Effector memory CD4-positive, alpha-beta T cell (primary cell): ENCODE measurements at regions not wholly inside any gene's neighbourhood (a gene's known extent, or its start where the extent isn't known, plus 50 kb on each side); places are given as distances from the start of the nearest gene placed in this dataset.

ENCODE experiments used
- DNase-seq, 3 donors: peaks; one replicate each; pipeline ENCODE4 v3.0.0-alpha.2; 2020
- H3K27ac ChIP-seq: 2 replicates; pipeline ENCODE4 v1.7.0; 2013; ENCODE audit warnings: mild to moderate bottlenecking, low read length, moderate library complexity; ENCODE audit not compliant: insufficient read depth, poor library complexity, severe bottlenecking
- H3K27me3 ChIP-seq: replicated peaks from 2 replicates; pipeline ENCODE4 v1.7.0; 2013; ENCODE audit warnings: mild to moderate bottlenecking, low read length; ENCODE audit not compliant: insufficient read depth, control insufficient read depth, poor library complexity, severe bottlenecking
- H3K36me3 ChIP-seq: 2 replicates; pipeline ENCODE4 v1.7.0; 2013; ENCODE audit warnings: mild to moderate bottlenecking, low read length, moderate library complexity; ENCODE audit not compliant: control insufficient read depth, insufficient read depth
- H3K4me1 ChIP-seq: 2 replicates; pipeline ENCODE4 v1.7.0; 2013; ENCODE audit warnings: low read length, mild to moderate bottlenecking; ENCODE audit not compliant: control insufficient read depth, insufficient read depth, poor library complexity, severe bottlenecking
- H3K4me3 ChIP-seq: 2 replicates; pipeline ENCODE4 v1.7.0; 2013; ENCODE audit warnings: low read length, low read depth, mild to moderate bottlenecking; ENCODE audit not compliant: insufficient read depth, poor library complexity, severe bottlenecking
- H3K9me3 ChIP-seq: 2 replicates; pipeline ENCODE4 v1.7.0; 2013; ENCODE audit warnings: mild to moderate bottlenecking, low read length, moderate library complexity; ENCODE audit not compliant: control insufficient read depth

DNA sequence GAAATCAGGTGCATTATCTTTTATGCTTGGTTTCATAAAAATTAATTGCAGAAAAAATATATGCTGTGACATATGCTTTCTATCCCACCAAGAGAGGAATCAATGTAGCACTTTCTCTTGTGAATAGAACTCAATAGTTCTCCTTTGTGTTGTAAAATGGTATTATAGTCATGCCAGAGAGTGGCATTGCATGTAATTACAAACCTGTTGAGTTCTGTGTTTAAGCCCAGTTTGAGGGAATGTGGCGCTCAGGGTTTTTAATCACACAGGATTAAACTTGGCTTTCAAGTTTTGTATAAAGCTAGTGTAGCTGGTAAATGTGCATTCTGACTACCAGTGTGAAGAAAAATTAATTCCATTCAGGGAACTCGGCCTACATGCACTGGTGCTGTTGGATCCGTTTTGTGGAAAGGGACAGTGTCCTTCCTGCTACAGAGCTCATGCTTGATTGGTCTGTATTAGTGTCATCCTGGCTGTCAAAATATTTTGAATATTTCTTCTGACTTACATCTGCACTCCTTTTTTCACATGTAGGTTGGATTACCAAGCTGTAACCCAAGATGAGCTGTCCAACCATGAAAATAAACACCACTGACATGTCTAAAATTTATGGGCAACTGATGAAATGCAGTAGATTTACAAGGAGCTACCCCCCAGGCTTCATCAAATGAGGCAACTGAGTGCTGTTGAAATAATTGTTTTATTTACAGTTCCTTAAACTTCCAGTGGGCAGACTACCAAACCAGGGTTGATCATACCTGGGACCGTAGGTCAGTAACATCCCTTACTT, 80.3 kb downstream of the SLC4A3 start:
- Histone ChIP-seq H3K4me3 (no peak overlapping the region), H3K27me3 (peaks cover 4% of the 10 kb centered on the region), H3K36me3 (no peaks in the 10 kb centered on the region), H3K4me1 (no peaks in the 10 kb centered on the region), H3K27ac (no peak overlapping the region), H3K9me3 (no peaks in the 10 kb centered on the region)
- no peak for DNase-seq

GRCh38 chr2:219709331-219709761, 81.9 kb downstream of the SLC4A3 start:
- no peaks in the 10 kb centered on the region for H3K4me1 ChIP-seq
- no peak overlapping the region for H3K27ac ChIP-seq
- H3K9me3 ChIP-seq, result no peaks in the 10 kb centered on the region
- no peak for DNase-seq
- no peaks in the 10 kb centered on the region for H3K36me3 ChIP-seq
- no peak overlapping the region for H3K4me3 ChIP-seq
- H3K27me3 ChIP-seq, result peaks cover 4% of the 10 kb centered on the region

DNA sequence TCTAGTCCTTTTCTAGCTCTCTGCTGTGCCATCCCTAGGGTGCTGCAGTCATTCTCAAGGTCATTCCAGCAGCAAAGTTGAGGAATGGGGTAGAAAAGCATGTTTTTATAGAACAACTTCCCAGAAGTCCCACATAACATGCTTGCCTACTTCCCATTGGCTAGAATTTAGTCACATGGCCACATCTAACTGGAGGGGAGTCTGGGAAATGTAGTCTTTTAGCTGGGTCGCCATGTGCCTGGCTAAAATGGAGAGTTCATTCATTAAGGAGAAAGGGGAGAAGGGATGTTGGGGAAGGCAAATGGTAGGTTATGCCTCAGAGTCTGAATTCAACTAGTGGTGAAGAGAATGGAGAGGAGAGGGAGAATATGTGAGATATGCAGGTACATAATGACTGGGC, 85.7 kb downstream of the SLC4A3 start:
- Histone ChIP-seq H3K4me3 (no peak overlapping the region), H3K9me3 (no peaks in the 10 kb centered on the region)
- DNase-seq, result no peak

GRCh38 chr2:219714681-219715400, 87.4 kb downstream of the SLC4A3 start:
- H3K9me3 ChIP-seq, result no peaks in the 10 kb centered on the region
- H3K27me3 ChIP-seq, result no peaks in the 10 kb centered on the region
- H3K27ac ChIP-seq, result no peak overlapping the region
- H3K4me1 ChIP-seq, result no peaks in the 10 kb centered on the region
- no peaks in the 10 kb centered on the region for H3K36me3 ChIP-seq
- DNase-seq, result no peak
- no peak overlapping the region for H3K4me3 ChIP-seq

More for the DNA sequence above, 85.7 kb downstream of the SLC4A3 start:
- no peak overlapping the region for H3K27ac ChIP-seq
- H3K36me3 ChIP-seq, result no peaks in the 10 kb centered on the region
- H3K27me3 ChIP-seq, result no peaks in the 10 kb centered on the region
- H3K4me1 ChIP-seq, result no peaks in the 10 kb centered on the region

DNA sequence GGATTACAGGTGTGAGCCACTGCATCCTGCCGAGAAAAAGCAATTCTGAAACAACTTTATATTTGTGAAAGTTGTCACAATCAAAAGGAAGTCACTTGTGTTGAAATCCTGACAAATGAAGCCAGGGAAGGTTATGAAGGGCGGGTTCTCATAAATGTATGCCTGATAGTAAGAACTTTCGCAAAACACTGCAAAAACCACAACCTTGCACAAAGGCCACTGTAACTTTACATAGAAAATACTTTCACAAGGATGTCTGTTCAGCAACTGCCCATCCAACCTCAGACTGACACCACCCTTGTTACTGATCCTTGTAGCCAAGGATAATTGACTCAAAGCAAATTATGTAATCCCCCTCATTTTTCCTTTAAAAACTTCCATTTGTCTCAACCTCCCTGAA, 90.6 kb downstream of the SLC4A3 start:
- no peak for DNase-seq
- Histone ChIP-seq H3K36me3 (no peaks in the 10 kb centered on the region), H3K4me1 (no peaks in the 10 kb centered on the region), H3K27ac (no peak overlapping the region), H3K27me3 (no peaks in the 10 kb centered on the region), H3K9me3 (no peaks in the 10 kb centered on the region), H3K4me3 (no peak overlapping the region)

DNA sequence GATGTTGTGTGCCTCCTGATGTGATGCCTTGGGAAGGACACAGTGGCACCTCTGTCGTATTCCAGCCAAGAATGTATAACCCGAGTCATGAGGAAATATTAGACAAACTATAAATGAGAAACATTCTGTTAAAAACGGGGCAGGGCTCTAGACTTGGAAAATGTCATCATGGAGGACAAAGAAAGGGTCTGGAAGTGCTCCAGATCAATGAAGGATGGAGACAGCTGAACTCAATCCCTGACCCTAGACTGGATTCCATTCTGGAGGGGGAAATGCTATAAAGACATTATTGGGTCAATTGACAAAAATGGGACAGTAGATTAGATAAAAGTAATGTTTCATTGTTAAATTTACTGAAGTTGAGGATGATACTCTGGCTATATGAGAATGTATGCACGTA, 92.1 kb downstream of the SLC4A3 start:
- Histone ChIP-seq H3K4me1 (no peaks in the 10 kb centered on the region), H3K4me3 (no peak overlapping the region), H3K9me3 (no peaks in the 10 kb centered on the region), H3K27ac (no peak overlapping the region), H3K27me3 (no peaks in the 10 kb centered on the region), H3K36me3 (no peaks in the 10 kb centered on the region)
- DNase-seq, result no peak

DNA sequence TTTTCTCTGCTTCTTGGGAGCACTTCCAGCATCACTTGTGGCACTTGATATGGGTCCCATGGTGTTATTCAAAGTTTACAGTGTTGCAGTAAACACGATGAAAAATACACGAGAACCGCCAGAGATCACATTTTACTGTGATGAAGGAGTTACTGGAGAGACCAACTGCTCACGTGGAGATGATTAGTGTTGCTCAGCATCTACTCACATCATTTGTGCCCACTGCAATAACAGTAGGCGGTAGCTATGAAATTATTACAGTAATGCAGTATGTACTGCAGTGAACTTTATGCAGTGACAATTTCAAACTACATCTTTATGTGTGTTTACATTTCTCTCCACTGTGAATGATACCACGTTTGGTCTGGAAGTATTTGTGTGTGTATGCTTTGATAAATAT, 93.5 kb downstream of the SLC4A3 start:
- H3K4me3 ChIP-seq, result no peak overlapping the region
- no peaks in the 10 kb centered on the region for H3K36me3 ChIP-seq
- H3K9me3 ChIP-seq, result no peaks in the 10 kb centered on the region
- no peaks in the 10 kb centered on the region for H3K27me3 ChIP-seq
- DNase-seq, result no peak
- no peak overlapping the region for H3K27ac ChIP-seq
- H3K4me1 ChIP-seq, result no peaks in the 10 kb centered on the region

DNA sequence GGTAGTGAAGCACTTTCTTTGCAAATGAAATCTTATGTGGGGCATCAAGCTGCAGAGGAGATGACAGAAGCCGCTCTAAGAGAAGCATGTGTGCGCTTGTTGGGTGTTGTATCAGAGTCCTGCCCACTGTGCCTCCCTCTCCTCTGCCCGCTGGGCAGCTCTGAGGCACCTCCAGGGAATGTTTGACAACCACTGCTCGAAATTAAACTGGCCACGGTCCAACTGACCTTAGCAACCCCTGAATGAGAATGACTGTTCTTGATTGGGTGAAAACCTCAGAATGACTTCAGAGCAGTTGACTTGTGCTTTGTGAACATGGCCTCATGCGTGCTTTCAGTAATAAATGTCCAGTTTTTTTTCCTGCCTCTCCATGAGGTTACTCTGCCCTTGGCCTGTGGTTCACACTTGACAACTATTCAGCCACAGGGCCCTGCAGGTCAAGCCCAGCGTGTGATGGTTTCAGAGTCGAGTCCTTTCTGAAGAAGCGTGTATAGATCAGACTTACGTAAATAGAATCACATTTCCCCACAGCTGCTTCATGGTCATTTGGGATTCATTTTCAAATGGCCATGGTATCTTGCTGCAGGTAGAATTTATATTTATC, 94.9 kb downstream of the SLC4A3 start:
- no peak overlapping the region for H3K27ac ChIP-seq
- no peaks in the 10 kb centered on the region for H3K9me3 ChIP-seq
- no peak overlapping the region for H3K4me3 ChIP-seq
- no peaks in the 10 kb centered on the region for H3K27me3 ChIP-seq
- H3K4me1 ChIP-seq, result no peaks in the 10 kb centered on the region
- DNase-seq, result no peak
- H3K36me3 ChIP-seq, result no peaks in the 10 kb centered on the region

- H3K36me3 ChIP-seq, result no peaks in the 10 kb centered on the region
- H3K9me3 ChIP-seq, result no peaks in the 10 kb centered on the region
- no peak overlapping the region for H3K4me3 ChIP-seq
- no peak overlapping the region for H3K27ac ChIP-seq
- no peaks in the 10 kb centered on the region for H3K27me3 ChIP-seq
- no peaks in the 10 kb centered on the region for H3K4me1 ChIP-seq
- DNase-seq, result no peak
Measured at GRCh38 chr2:219723311-219723710, 95.9 kb downstream of the SLC4A3 start.

GRCh38 chr2:219724628-219725027, 97.2 kb downstream of the SLC4A3 start:
- Histone ChIP-seq H3K27me3 (no peaks in the 10 kb centered on the region), H3K36me3 (no peaks in the 10 kb centered on the region), H3K4me1 (no peaks in the 10 kb centered on the region), H3K9me3 (no peaks in the 10 kb centered on the region), H3K4me3 (no peak overlapping the region), H3K27ac (no peak overlapping the region)
- no peak for DNase-seq
